Stimulated activated CD4-positive, alpha-beta T cell treated with anti-CD3 and anti-CD28 coated beads, Interleukin-2, amount 100 ng/mL, for 24 hours (primary cell): ENCODE measurements at regions not wholly inside any gene's neighbourhood (a gene's known extent, or its start where the extent isn't known, plus 50 kb on each side); places are given as distances from the start of the nearest gene placed in this dataset.
A peak's percentile ranks its signal among the peaks of the same experiment; 100 is the strongest.

Experiments
- DNase-seq, 2 donors: peaks; one replicate each; pipeline ENCODE4 v3.0.0-alpha.2; 2020

- DNase-seq, result no peak
These were observed 143.3 kb downstream of the FTCDNL1 start for GRCh38 chr2:199707593-199708185.

GRCh38 chr2:199705538-199705937 lies 145.5 kb downstream of the FTCDNL1 start:
- DNase-seq, result no peak

- DNase-seq, result peak in 1 of 2 donors; percentile 6
These were observed 146.4 kb downstream of the FTCDNL1 start for GRCh38 chr2:199704358-199705238.

GRCh38 chr2:199703199-199703598 lies 147.8 kb downstream of the FTCDNL1 start:
- DNase-seq, result no peak

GRCh38 chr2:199697469-199697868 lies 153.5 kb downstream of the FTCDNL1 start:
- DNase-seq, result no peak

- DNase-seq, result no peak
These were observed 154.9 kb downstream of the FTCDNL1 start for GRCh38 chr2:199696048-199696447.

GRCh38 chr2:199693861-199694260 lies 157.1 kb downstream of the FTCDNL1 start:
- DNase-seq, result no peak

- no peak for DNase-seq
These were observed 158.5 kb downstream of the FTCDNL1 start for GRCh38 chr2:199692489-199692888.

- no peak for DNase-seq
These were observed 160.8 kb downstream of the FTCDNL1 start for GRCh38 chr2:199690225-199690624.

GRCh38 chr2:199685669-199686068 lies 165.3 kb downstream of the FTCDNL1 start:
- DNase-seq, result no peak

- DNase-seq, result no peak
These were observed 166.2 kb downstream of the FTCDNL1 start for GRCh38 chr2:199684832-199685231.

- no peak for DNase-seq
These were observed 166.8 kb downstream of the FTCDNL1 start for GRCh38 chr2:199684168-199684567.

- DNase-seq, result no peak
These were observed 169.0 kb downstream of the FTCDNL1 start for GRCh38 chr2:199682001-199682400.

- DNase-seq, result no peak
These were observed 170.5 kb downstream of the FTCDNL1 start for GRCh38 chr2:199680482-199680881.

- no peak for DNase-seq
These were observed 171.1 kb downstream of the FTCDNL1 start for GRCh38 chr2:199679883-199680282.

GRCh38 chr2:199677881-199678280 lies 173.1 kb downstream of the FTCDNL1 start:
- no peak for DNase-seq

- DNase-seq, result no peak
These were observed 182.3 kb downstream of the FTCDNL1 start for GRCh38 chr2:199668645-199669044.

- no peak for DNase-seq
These were observed 187.8 kb downstream of the FTCDNL1 start for GRCh38 chr2:199663157-199663556.

GRCh38 chr2:199662255-199662654 lies 188.7 kb downstream of the FTCDNL1 start:
- DNase-seq, result no peak

GRCh38 chr2:199660167-199660566 lies 190.8 kb downstream of the FTCDNL1 start:
- no peak for DNase-seq

GRCh38 chr2:199659207-199659606 lies 191.8 kb downstream of the FTCDNL1 start:
- DNase-seq, result peak in 1 of 2 donors; percentile 34

- DNase-seq, result no peak
These were observed 188.7 kb upstream of the SATB2 start for GRCh38 chr2:199646439-199646838.

GRCh38 chr2:199631129-199631528 lies 173.4 kb upstream of the SATB2 start:
- no peak for DNase-seq

- DNase-seq, result no peak
These were observed 171.6 kb upstream of the SATB2 start for GRCh38 chr2:199629301-199629700.
